Memory B cell (primary cell): ENCODE measurements at regions not wholly inside any gene's neighbourhood (a gene's known extent, or its start where the extent isn't known, plus 50 kb on each side); places are given as distances from the start of the nearest gene placed in this dataset.

ENCODE experiments used
- ATAC-seq: fragments of 150-1000 bp; cut with Tn5 transposase; 2 replicates; pipeline ENCODE4 v1.10.0; 2021; ENCODE audit warnings: low read depth, mild to moderate bottlenecking, moderate library complexity
- DNase-seq, 2 donors: peaks; one replicate each; pipeline ENCODE4 v3.0.0; 2022; ENCODE audit warnings: low spot score in 2 of 2
- H3K27ac Mint-ChIP-seq: one replicate; pipeline ENCODE4 v1.8.0; 2022; ENCODE audit warnings: mild to moderate bottlenecking, moderate library complexity, mixed read lengths
- H3K27me3 Mint-ChIP-seq: one replicate; pipeline ENCODE4 v1.8.0; 2022; ENCODE audit warnings: mixed read lengths
- H3K36me3 Mint-ChIP-seq: one replicate; pipeline ENCODE4 v1.8.0; 2022; ENCODE audit warnings: mild to moderate bottlenecking, mixed read lengths
- H3K4me1 Mint-ChIP-seq: one replicate; pipeline ENCODE4 v1.8.0; 2022; ENCODE audit warnings: mixed read lengths
- H3K4me3 Mint-ChIP-seq: one replicate; pipeline ENCODE4 v1.8.0; 2022; ENCODE audit warnings: mild to moderate bottlenecking, moderate library complexity, mixed read lengths
- H3K9me3 Mint-ChIP-seq: one replicate; pipeline ENCODE4 v1.8.0; 2022; ENCODE audit warnings: mixed read lengths

GRCh38 chr3:25107918-25108617, 320.0 kb upstream of the RARB start:
- no peak for ATAC-seq

DNA sequence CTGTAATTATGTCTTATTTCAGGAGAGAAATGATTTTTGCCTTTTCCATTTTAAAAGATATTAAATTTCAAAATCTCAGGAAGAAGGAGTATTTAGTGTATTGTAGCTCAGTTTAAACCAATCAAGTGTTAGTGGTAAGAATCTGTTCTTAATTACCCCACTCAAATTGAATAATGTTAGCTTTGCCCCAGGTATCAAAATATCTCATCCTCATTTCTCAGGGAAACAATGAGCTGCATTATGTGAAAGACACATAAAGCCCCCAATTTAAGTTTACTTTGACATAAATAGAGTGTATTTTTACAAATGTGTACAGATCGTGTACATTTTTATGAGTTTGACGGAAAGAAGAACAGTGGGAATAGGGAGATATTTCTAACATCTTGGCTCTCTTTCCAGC, 317.4 kb upstream of the RARB start:
- Mint-ChIP-seq H3K4me1 (no peaks in the 10 kb centered on the region), H3K4me3 (no peak overlapping the region), H3K9me3 (peaks cover 3% of the 10 kb centered on the region), H3K36me3 (no peaks in the 10 kb centered on the region), H3K27ac (no peak overlapping the region), H3K27me3 (no peaks in the 10 kb centered on the region)
- ATAC-seq (no peak), DNase-seq (no peak)

More at GRCh38 chr3:25107918-25108617, 320.0 kb upstream of the RARB start:
- no peak overlapping the region for H3K27ac Mint-ChIP-seq
- H3K27me3 Mint-ChIP-seq = no peaks in the 10 kb centered on the region
- no peak for DNase-seq
- H3K36me3 Mint-ChIP-seq = no peaks in the 10 kb centered on the region
- no peak overlapping the region for H3K4me3 Mint-ChIP-seq
- H3K4me1 Mint-ChIP-seq = no peaks in the 10 kb centered on the region
- peaks cover 2% of the 10 kb centered on the region for H3K9me3 Mint-ChIP-seq

DNA sequence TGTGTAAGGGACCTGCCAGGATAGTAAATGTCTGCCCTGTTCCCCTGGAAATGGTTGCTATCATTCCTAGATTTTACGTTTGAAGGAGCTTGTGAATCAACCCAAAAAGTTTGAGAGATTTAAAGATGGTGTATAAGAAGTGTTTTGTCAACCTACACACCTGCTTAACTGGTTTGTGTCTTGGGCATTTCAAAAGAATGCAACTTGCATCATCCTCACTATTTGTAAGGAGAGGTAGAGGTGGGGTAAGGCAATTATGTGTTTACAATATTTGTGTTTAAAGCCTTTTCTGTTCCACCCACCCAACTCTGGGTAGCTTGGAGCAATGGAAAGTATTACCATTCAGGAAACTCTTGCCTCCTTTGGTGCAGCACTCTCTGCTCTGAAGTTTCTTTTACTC, 314.2 kb upstream of the RARB start:
- Mint-ChIP-seq H3K9me3 (peaks cover 3% of the 10 kb centered on the region), H3K27ac (no peak overlapping the region), H3K36me3 (no peaks in the 10 kb centered on the region), H3K27me3 (no peaks in the 10 kb centered on the region), H3K4me1 (no peaks in the 10 kb centered on the region), H3K4me3 (no peak overlapping the region)
- no peak for DNase-seq
- ATAC-seq = no peak

- H3K36me3 Mint-ChIP-seq = no peaks in the 10 kb centered on the region
- DNase-seq (no peak), ATAC-seq (no peak)
- no peaks in the 10 kb centered on the region for H3K27me3 Mint-ChIP-seq
- no peak overlapping the region for H3K27ac Mint-ChIP-seq
- no peak overlapping the region for H3K4me3 Mint-ChIP-seq
- no peaks in the 10 kb centered on the region for H3K4me1 Mint-ChIP-seq
- peaks cover 3% of the 10 kb centered on the region for H3K9me3 Mint-ChIP-seq
These were observed 313.5 kb upstream of the RARB start for GRCh38 chr3:25114532-25114931.

- DNase-seq = no peak
- H3K4me3 Mint-ChIP-seq = no peak overlapping the region
- H3K27ac Mint-ChIP-seq = no peak overlapping the region
- H3K36me3 Mint-ChIP-seq = no peaks in the 10 kb centered on the region
- no peaks in the 10 kb centered on the region for H3K27me3 Mint-ChIP-seq
- no peaks in the 10 kb centered on the region for H3K4me1 Mint-ChIP-seq
- no peak for ATAC-seq
- peaks cover 1% of the 10 kb centered on the region for H3K9me3 Mint-ChIP-seq
These were observed 311.0 kb upstream of the RARB start for GRCh38 chr3:25117005-25117593.

DNA sequence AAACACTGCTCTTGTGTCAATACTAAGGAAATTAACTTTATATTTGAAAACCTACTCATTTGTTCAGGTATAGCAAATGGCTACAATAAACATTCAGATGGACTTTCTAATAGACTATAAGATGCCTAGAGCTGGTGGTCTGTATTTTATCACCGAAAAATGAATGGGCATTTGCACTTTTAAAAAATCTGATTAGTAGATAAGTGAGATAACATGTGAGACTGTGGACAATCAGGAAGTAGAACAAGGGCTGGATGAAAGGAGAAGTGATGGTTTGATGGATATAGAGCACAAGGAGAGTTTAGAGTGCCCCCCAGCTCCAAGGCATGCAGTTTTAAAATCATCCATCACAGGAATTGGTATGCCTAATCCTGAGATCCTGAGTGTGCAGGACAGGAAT, 308.4 kb upstream of the RARB start:
- Mint-ChIP-seq H3K27me3 (no peaks in the 10 kb centered on the region), H3K27ac (no peak overlapping the region), H3K36me3 (no peaks in the 10 kb centered on the region), H3K4me3 (no peak overlapping the region), H3K4me1 (no peaks in the 10 kb centered on the region), H3K9me3 (peaks cover 1% of the 10 kb centered on the region)
- DNase-seq (no peak), ATAC-seq (no peak)

DNA sequence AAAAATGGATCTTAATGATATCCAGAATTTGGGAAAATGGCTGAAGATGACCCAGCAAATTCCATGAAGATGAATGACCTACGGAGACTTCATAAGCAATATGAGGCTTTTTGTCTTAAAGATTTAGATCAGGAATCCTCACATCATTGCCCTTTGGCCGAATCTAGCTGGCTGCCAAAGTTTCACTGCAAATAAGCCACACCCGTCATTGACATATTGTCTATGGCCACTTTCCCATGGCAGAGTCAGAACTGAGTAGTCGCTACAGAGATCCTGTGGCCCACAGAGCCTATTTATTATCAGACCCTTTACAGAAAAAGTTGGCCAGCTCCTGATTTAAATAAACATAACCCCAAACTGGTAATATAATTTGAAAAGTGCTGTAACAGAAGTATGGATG, 307.4 kb upstream of the RARB start:
- no peak overlapping the region for H3K4me3 Mint-ChIP-seq
- no peaks in the 10 kb centered on the region for H3K9me3 Mint-ChIP-seq
- ATAC-seq (no peak), DNase-seq (no peak)
- H3K27ac Mint-ChIP-seq = no peak overlapping the region
- no peaks in the 10 kb centered on the region for H3K27me3 Mint-ChIP-seq
- H3K4me1 Mint-ChIP-seq = no peaks in the 10 kb centered on the region
- H3K36me3 Mint-ChIP-seq = no peaks in the 10 kb centered on the region

- ATAC-seq = no peak
- no peaks in the 10 kb centered on the region for H3K4me1 Mint-ChIP-seq
These were observed 302.9 kb upstream of the RARB start for GRCh38 chr3:25125201-25125600.

GRCh38 chr3:25128735-25129134, 299.3 kb upstream of the RARB start:
- no peaks in the 10 kb centered on the region for H3K27me3 Mint-ChIP-seq
- H3K4me3 Mint-ChIP-seq = no peak overlapping the region
- DNase-seq = no peak
- peaks cover 14% of the 10 kb centered on the region for H3K9me3 Mint-ChIP-seq
- ATAC-seq = no peak
- no peaks in the 10 kb centered on the region for H3K36me3 Mint-ChIP-seq
- H3K4me1 Mint-ChIP-seq = no peaks in the 10 kb centered on the region
- no peak overlapping the region for H3K27ac Mint-ChIP-seq

More at GRCh38 chr3:25125201-25125600, 302.9 kb upstream of the RARB start:
- Mint-ChIP-seq H3K9me3 (peaks cover 8% of the 10 kb centered on the region), H3K4me3 (no peak overlapping the region), H3K27ac (no peak overlapping the region), H3K36me3 (no peaks in the 10 kb centered on the region), H3K27me3 (no peaks in the 10 kb centered on the region)
- DNase-seq = no peak

DNA sequence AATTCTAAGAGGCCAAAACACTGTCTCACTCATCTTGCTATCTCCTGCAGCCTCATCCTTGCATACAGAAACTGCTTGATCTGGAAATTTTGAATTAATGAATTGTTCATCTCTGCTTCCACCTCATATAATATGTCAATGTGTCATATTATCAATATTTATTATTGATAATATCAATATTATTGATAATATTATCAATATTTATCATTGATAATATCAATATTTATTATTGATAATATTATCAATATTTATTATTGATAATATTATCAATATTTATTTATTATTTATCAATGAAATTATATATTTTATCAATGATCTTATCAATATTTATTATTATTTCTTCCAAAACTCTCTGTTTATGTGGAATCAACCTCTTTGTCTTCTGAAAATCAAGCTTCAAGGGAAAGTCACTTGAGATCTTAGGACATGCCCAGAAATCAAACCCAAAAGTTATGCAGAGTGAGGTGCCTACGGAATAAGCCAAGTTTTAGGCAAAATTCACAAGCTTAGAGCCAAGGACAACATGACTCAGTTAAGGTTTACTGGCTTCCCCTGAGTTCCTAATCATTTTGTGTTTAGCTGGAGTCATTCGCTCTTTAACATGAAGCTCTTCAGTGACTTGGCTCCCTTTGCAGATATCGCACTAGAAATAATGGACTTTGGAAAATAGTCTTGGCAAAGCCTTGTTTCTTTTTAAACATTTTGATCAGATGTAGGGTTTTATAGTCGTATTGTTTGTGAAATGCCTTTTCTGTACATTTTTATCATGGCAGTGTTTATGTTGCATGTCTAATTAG, 297.1 kb upstream of the RARB start:
- DNase-seq (no peak), ATAC-seq (no peak)
- H3K4me3 Mint-ChIP-seq = no peak overlapping the region
- no peaks in the 10 kb centered on the region for H3K36me3 Mint-ChIP-seq
- H3K27me3 Mint-ChIP-seq = no peaks in the 10 kb centered on the region
- H3K4me1 Mint-ChIP-seq = no peaks in the 10 kb centered on the region
- H3K27ac Mint-ChIP-seq = no peak overlapping the region
- peaks cover 15% of the 10 kb centered on the region for H3K9me3 Mint-ChIP-seq

GRCh38 chr3:25133588-25133987, 294.5 kb upstream of the RARB start:
- ATAC-seq (no peak), DNase-seq (no peak)
- Mint-ChIP-seq H3K27ac (no peak overlapping the region), H3K4me1 (no peaks in the 10 kb centered on the region), H3K36me3 (no peaks in the 10 kb centered on the region), H3K27me3 (no peaks in the 10 kb centered on the region), H3K4me3 (no peak overlapping the region), H3K9me3 (peaks cover 11% of the 10 kb centered on the region)

GRCh38 chr3:25137606-25138005, 290.5 kb upstream of the RARB start:
- Mint-ChIP-seq H3K36me3 (no peaks in the 10 kb centered on the region), H3K4me1 (no peaks in the 10 kb centered on the region), H3K9me3 (peaks cover 6% of the 10 kb centered on the region), H3K27me3 (no peaks in the 10 kb centered on the region), H3K27ac (no peak overlapping the region), H3K4me3 (no peak overlapping the region)
- no peak for DNase-seq
- ATAC-seq = no peak

DNA sequence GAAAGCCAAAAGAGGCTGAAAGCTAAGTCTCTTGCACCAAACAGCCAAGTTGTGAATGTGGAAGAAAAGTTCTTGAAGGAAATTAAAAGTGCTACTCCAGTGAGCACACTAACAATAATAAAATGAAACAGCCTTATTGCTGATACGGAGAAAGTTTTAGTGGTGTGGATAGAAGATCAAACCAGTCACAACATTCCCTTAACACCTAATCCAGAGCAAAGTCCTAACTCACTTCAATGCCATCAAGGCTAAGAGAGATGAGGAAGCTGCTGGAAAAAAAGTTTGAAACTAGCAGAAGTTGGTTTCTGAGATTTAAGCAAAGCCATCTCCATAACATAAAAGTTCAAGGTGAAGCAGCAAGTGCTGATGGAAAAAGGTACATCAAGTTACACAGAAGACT, 288.8 kb upstream of the RARB start:
- no peaks in the 10 kb centered on the region for H3K4me1 Mint-ChIP-seq
- H3K4me3 Mint-ChIP-seq = no peak overlapping the region
- no peaks in the 10 kb centered on the region for H3K27me3 Mint-ChIP-seq
- peaks cover 4% of the 10 kb centered on the region for H3K9me3 Mint-ChIP-seq
- H3K27ac Mint-ChIP-seq = no peak overlapping the region
- no peak for ATAC-seq
- H3K36me3 Mint-ChIP-seq = no peaks in the 10 kb centered on the region
- no peak for DNase-seq

DNA sequence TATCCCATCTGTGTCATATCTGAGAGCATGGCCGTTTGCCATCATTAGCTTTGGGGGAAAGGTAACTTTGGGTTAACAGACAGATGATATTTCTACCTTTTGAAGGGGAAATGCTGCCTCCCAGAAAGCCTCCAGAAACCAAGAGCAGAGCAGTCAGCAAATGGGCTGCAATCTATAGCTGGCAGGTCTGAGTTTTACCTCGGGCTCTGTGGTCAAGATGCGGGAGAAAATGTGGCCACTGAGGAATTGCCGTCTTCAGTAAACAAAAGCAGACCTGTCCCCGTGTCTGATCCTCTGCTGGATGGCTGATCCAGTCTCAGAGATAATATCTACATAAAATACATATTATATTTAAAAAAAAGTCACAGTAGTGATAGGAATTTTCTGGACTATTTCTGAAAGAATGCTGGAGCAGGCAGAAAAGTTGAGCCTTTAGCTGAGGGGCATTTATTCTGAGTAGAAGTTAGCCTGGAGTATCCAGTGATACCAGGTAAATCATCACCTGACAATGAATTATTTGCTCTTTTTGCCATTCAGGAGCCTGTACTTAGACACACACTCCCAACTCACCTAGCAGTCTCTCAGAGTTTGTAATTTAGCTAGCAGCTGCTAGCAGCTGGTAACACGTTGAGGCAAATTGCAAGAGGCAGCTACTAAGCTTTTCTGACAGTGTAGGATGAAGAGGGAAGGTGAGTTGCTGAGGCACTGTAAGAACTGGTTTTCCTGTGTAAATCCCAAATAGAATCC, 285.3 kb upstream of the RARB start:
- Mint-ChIP-seq H3K9me3 (no peaks in the 10 kb centered on the region), H3K27me3 (no peaks in the 10 kb centered on the region), H3K36me3 (no peaks in the 10 kb centered on the region), H3K4me3 (no peak overlapping the region), H3K27ac (no peak overlapping the region), H3K4me1 (no peaks in the 10 kb centered on the region)
- no peak for DNase-seq
- ATAC-seq = no peak
